ENCODE measurements at regions not wholly inside any gene's neighbourhood (a gene's known extent, or its start where the extent isn't known, plus 50 kb on each side); places are given as distances from the start of the nearest gene placed in this dataset.

- DNase-seq: no peak
- Histone ChIP-seq H3K4me1 (ENCODE audit: control insufficient read depth in 1 of 2, insufficient read depth in 2 of 2, low read depth in 1 of 2, low read length in 1 of 2) (peaks cover 0 to 4% of the 10 kb centered on the region in 2 experiments; a peak in 1 of 4 replicates), H3K4me3 (ENCODE audit: low read depth in 2 of 2, low read length in 1 of 2) (no peak overlapping the region), H3K79me2 (ENCODE audit: insufficient read depth) (no peaks in the 10 kb centered on the region), H4K20me1 (ENCODE audit: insufficient read depth) (no peaks in the 10 kb centered on the region), H3K36me3 (replicated peaks in 1 of 2; ENCODE audit: control insufficient read depth in 1 of 2, insufficient read depth in 2 of 2, low read length in 1 of 2) (no peaks in the 10 kb centered on the region), H3K27me3 (ENCODE audit: insufficient read depth) (peaks cover 9% of the 10 kb centered on the region; the same call in 1 of the 2 replicates), H3F3A (replicated peaks; ENCODE audit: insufficient read depth) (no peaks in the 10 kb centered on the region), H3K27ac (ENCODE audit: low read depth in 2 of 2, low read length in 1 of 2) (no peak overlapping the region), H3K9me2 (no peaks in the 10 kb centered on the region), H3K9me3 (no peaks in the 10 kb centered on the region), H3K4me2 (no peak overlapping the region), H3K9ac (no peak overlapping the region), H2AFZ (ENCODE audit: low read depth) (no peak overlapping the region)
- CTCF ChIA-PET: interaction anchor here (0.7 kb wide), 1 partner anchor 869 kb away, joined by 3 read pairs; no protein-coding TSS in a partner anchor
- TF ChIP-seq NFIC (IDR thresholded peaks at IDR 0.05; ENCODE audit: borderline replicate concordance) (no peak), ZBTB33 (IDR thresholded peaks at IDR 0.05; ENCODE audit: borderline replicate concordance, low read depth) (no peak), MAX (IDR thresholded peaks at IDR 0.05; ENCODE audit: low read depth) (no peak), RAD21 (IDR thresholded peaks at IDR 0.05; ENCODE audit: low read length) (no peak), ELF1 (IDR thresholded peaks at IDR 0.05) (no peak), FOXM1 (IDR thresholded peaks at IDR 0.05; ENCODE audit: low read depth) (no peak), CTCF (IDR thresholded peaks at IDR 0.05) (no peak), TAF1 (IDR thresholded peaks at IDR 0.05; ENCODE audit: borderline replicate concordance, low read depth, low read length) (no peak), RFX5 (IDR thresholded peaks at IDR 0.05; ENCODE audit: low read length) (no peak), TCF12 (IDR thresholded peaks at IDR 0.05) (no peak), RCOR1 (IDR thresholded peaks at IDR 0.05; ENCODE audit: low read length) (no peak), RXRA (IDR thresholded peaks at IDR 0.05; ENCODE audit: borderline replicate concordance, low read depth) (no peak), SMC3 (IDR thresholded peaks at IDR 0.05; ENCODE audit: low read depth, low read length) (no peak), SIN3A (IDR thresholded peaks at IDR 0.05; ENCODE audit: borderline replicate concordance, low read depth, low read length) (no peak)
- TF ChIP-seq, protein P1, sequence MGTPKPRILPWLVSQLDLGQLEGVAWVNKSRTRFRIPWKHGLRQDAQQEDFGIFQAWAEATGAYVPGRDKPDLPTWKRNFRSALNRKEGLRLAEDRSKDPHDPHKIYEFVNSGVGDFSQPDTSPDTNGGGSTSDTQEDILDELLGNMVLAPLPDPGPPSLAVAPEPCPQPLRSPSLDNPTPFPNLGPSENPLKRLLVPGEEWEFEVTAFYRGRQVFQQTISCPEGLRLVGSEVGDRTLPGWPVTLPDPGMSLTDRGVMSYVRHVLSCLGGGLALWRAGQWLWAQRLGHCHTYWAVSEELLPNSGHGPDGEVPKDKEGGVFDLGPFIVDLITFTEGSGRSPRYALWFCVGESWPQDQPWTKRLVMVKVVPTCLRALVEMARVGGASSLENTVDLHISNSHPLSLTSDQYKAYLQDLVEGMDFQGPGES (IDR thresholded peaks at IDR 0.05; ENCODE audit: low read depth, low read length): no peak
- POLR2A ChIA-PET: no interaction called here
- WGBS (ENCODE audit: low lambda C conversion rate): 0% methylated on average over 1 of the region's 1 CpG
Measured at GRCh38 chr3:88221726-88222125, 72.0 kb downstream of the C3orf38 start.
